ENCODE measurements at regions not wholly inside any gene's neighbourhood (a gene's known extent, or its start where the extent isn't known, plus 50 kb on each side); places are given as distances from the start of the nearest gene placed in this dataset.

DNA sequence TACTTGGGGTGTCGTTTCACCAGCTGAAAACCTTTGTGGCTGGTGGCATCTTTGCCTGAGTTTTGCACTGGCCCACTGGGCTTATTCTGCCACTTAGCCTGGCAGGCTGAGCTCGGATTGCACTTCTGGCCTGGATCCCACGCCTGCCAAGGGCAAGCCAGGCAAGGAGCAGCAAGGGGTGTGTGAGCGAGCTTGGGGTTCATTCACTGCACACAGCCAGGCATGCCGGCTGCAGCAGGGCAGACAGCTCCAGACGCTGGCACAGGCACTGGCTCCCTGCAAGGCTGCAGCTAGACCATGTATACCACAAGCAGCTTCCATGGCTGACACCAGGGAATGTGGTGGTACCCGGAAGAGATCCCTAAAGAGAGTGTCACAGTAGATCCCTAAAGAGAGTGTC lies 476.3 kb downstream of the EPHA5 start:
- TF ChIP-seq, protein P1, sequence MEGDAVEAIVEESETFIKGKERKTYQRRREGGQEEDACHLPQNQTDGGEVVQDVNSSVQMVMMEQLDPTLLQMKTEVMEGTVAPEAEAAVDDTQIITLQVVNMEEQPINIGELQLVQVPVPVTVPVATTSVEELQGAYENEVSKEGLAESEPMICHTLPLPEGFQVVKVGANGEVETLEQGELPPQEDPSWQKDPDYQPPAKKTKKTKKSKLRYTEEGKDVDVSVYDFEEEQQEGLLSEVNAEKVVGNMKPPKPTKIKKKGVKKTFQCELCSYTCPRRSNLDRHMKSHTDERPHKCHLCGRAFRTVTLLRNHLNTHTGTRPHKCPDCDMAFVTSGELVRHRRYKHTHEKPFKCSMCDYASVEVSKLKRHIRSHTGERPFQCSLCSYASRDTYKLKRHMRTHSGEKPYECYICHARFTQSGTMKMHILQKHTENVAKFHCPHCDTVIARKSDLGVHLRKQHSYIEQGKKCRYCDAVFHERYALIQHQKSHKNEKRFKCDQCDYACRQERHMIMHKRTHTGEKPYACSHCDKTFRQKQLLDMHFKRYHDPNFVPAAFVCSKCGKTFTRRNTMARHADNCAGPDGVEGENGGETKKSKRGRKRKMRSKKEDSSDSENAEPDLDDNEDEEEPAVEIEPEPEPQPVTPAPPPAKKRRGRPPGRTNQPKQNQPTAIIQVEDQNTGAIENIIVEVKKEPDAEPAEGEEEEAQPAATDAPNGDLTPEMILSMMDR (IDR thresholded peaks at IDR 0.05; ENCODE audit: low read depth, low read length) = no peak
- no peak for DNase-seq (ENCODE audit: extremely low read depth, low read depth)

GRCh38 chr4:65190780-65191179 lies 479.5 kb downstream of the EPHA5 start:
- TF ChIP-seq, protein P1 (IDR thresholded peaks at IDR 0.05; ENCODE audit: low read depth, low read length) = no peak
- no peak for DNase-seq (ENCODE audit: extremely low read depth, low read depth)

GRCh38 chr4:65175585-65175984 lies 494.7 kb downstream of the EPHA5 start:
- DNase-seq (ENCODE audit: extremely low read depth, low read depth) = no peak
- TF ChIP-seq, protein P1 (IDR thresholded peaks at IDR 0.05; ENCODE audit: low read depth, low read length) = no peak

GRCh38 chr4:65170768-65171514 lies 499.3 kb downstream of the EPHA5 start:
- DNase-seq (ENCODE audit: extremely low read depth, low read depth) = no peak
- TF ChIP-seq, protein P1 (IDR thresholded peaks at IDR 0.05; ENCODE audit: low read depth, low read length) = no peak

- TF ChIP-seq, protein P1 (IDR thresholded peaks at IDR 0.05; ENCODE audit: low read depth, low read length) = no peak
- DNase-seq (ENCODE audit: extremely low read depth, low read depth) = no peak
Measured at GRCh38 chr4:65167719-65168118, 502.6 kb downstream of the EPHA5 start.

DNA sequence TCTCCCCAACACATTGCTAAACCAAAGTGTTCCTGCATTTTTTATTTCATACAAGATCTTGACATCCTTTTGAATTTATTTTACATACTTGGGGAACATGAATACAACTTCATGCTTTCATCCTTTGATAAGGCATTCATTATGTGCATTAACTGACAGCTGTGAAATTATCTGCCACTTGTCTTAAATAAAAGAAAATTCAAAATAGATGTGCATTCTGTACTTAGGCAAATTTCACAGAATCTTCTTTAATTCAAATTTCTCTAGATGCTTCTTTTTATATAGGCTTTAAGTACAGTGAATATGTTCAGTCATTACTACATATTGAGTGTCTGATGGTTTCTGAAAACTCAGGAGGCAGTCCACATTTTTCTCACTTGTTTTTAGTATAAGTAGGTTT lies 518.1 kb downstream of the EPHA5 start:
- no peak for DNase-seq (ENCODE audit: extremely low read depth, low read depth)
- TF ChIP-seq, protein P1 (IDR thresholded peaks at IDR 0.05; ENCODE audit: low read depth, low read length) = no peak

- no peak for DNase-seq (ENCODE audit: extremely low read depth, low read depth)
- TF ChIP-seq, protein P1 (IDR thresholded peaks at IDR 0.05; ENCODE audit: low read depth, low read length) = no peak
Measured at GRCh38 chr4:65139998-65140397, 530.3 kb downstream of the EPHA5 start.
